Muscle of leg (tissue), 3 donors: ENCODE measurements at regions not wholly inside any gene's neighbourhood (a gene's known extent, or its start where the extent isn't known, plus 50 kb on each side); places are given as distances from the start of the nearest gene placed in this dataset.
"Not testable (repeated sequence)": the region's sequence is repeated elsewhere in the genome, so short reads cannot be mapped to it uniquely, and the experiment has no call there.

Source experiments
- DNase-seq: peaks from one replicate; pipeline ENCODE4 v3.0.0; 2013
- H3K27ac ChIP-seq: one replicate; pipeline ENCODE4 v1.5.1; 2013; ENCODE audit warnings: mild to moderate bottlenecking, low read length, control low read depth
- H3K27me3 ChIP-seq: one replicate; pipeline ENCODE4 v1.6.1; 2013; ENCODE audit warnings: low read length; ENCODE audit not compliant: control insufficient read depth, insufficient read depth
- H3K36me3 ChIP-seq: one replicate; pipeline ENCODE4 v1.6.1; 2013; ENCODE audit warnings: low read length; ENCODE audit not compliant: control insufficient read depth, insufficient read depth
- H3K4me1 ChIP-seq: one replicate; pipeline ENCODE4 v1.6.1; 2013; ENCODE audit warnings: low read length; ENCODE audit not compliant: control insufficient read depth, insufficient read depth
- H3K4me3 ChIP-seq: one replicate; pipeline ENCODE4 v1.5.1; 2013; ENCODE audit warnings: low read length, control low read depth
- H3K9me3 ChIP-seq: replicated peaks from 2 replicates; pipeline ENCODE4 v1.6.1; 2013; ENCODE audit warnings: low read depth, low read length; ENCODE audit not compliant: control insufficient read depth
- WGBS: methylation state at CpG from one replicate; pipeline ENCODE4 v1.1.5; 2013; ENCODE audit warnings: missing lambda C conversion rate; ENCODE audit not compliant: insufficient coverage; 5-methylcytosine and 5-hydroxymethylcytosine counted together

DNA sequence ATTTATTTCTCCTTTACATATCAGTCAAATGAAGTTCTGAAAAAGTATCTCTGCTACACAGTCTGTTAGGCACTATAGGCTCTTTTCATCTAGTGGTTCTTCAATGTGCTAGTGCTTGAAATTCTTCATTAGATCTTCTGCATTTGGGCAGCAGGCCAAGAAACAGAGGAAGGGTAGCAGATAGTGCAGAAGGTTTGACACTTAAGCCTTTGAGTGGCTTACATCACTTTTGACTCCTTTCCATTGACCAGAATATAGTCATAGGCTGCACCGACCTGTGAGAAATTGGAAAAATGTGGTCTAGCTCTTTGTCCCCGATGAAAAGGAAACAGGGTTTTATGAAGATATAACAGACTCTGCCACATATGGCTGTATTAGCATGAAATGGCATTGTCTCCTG is 459.5 kb upstream of the PTGER4 start:
- Histone ChIP-seq H3K27ac (no peak overlapping the region), H3K4me3 (no peak overlapping the region), H3K36me3 (no peaks in the 10 kb centered on the region), H3K27me3 (no peaks in the 10 kb centered on the region), H3K4me1 (no peaks in the 10 kb centered on the region), H3K9me3 (no peaks in the 10 kb centered on the region)
- WGBS: 0% methylated on average over 1 of the region's 2 CpGs
- no peak for DNase-seq

- WGBS: 80% methylated on average over 1 of the region's 4 CpGs
Measured at GRCh38 chr5:40217553-40217952, 462.2 kb upstream of the PTGER4 start.

GRCh38 chr5:40210694-40211093 is 469.0 kb upstream of the PTGER4 start:
- H3K9me3 ChIP-seq: no peaks in the 10 kb centered on the region
- H3K36me3 ChIP-seq: no peaks in the 10 kb centered on the region
- H3K4me3 ChIP-seq: no peak overlapping the region
- WGBS: no CpG with 5 or more reads among the region's 1 CpG
- H3K4me1 ChIP-seq: no peaks in the 10 kb centered on the region
- no peaks in the 10 kb centered on the region for H3K27me3 ChIP-seq
- DNase-seq: no peak
- H3K27ac ChIP-seq: no peak overlapping the region

More at GRCh38 chr5:40217553-40217952, 462.2 kb upstream of the PTGER4 start:
- no peaks in the 10 kb centered on the region for H3K36me3 ChIP-seq
- no peaks in the 10 kb centered on the region for H3K9me3 ChIP-seq
- DNase-seq: no peak
- H3K4me1 ChIP-seq: no peaks in the 10 kb centered on the region
- H3K27me3 ChIP-seq: no peaks in the 10 kb centered on the region
- H3K4me3 ChIP-seq: no peak overlapping the region
- H3K27ac ChIP-seq: no peak overlapping the region

DNA sequence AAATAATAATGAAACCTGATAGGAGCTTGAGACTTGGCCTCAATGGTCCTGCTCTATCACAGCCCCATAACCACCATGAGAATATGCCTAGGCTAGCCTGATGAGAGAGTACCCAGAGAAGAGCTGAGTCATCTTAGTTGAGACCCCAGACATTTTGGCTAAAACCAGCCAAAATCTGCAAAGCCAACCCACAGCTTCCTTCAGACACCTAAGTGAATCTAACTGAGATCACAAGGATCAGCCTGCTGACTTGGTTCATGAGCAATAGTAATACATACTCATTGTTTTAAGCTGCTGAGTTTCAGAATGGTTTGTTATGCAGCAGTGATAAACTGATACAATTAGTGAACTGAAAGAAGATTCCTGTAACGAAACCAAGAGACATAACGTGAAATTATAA is 473.7 kb upstream of the PTGER4 start:
- WGBS: no CpG with 5 or more reads among the region's 2 CpGs
- no peaks in the 10 kb centered on the region for H3K36me3 ChIP-seq
- no peak for DNase-seq

DNA sequence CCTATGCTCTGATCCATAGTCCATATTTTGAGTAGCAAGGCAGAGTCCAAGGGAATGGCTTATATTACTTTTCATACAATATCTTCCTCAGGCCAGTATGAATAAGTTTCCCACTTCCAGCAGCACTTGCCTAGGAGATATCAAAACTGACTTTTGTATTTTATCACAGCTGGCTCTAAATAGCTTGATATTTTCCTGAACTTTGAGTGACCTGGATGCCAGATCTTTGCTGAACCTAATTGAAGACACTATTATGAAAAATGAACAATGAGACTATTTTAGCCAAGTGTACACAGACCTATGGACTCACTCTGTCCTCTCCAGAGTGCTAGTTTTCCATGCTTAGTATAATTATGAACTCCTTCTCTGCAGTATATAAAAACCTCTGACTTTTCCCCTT is 475.6 kb upstream of the PTGER4 start:
- DNase-seq: no peak
- Histone ChIP-seq H3K36me3 (no peaks in the 10 kb centered on the region), H3K4me1 (no peaks in the 10 kb centered on the region), H3K4me3 (no peak overlapping the region), H3K27ac (no peak overlapping the region), H3K9me3 (no peaks in the 10 kb centered on the region), H3K27me3 (no peaks in the 10 kb centered on the region)

More for the DNA sequence above, 473.7 kb upstream of the PTGER4 start:
- Histone ChIP-seq H3K9me3 (no peaks in the 10 kb centered on the region), H3K4me3 (no peak overlapping the region), H3K4me1 (no peaks in the 10 kb centered on the region), H3K27me3 (no peaks in the 10 kb centered on the region), H3K27ac (no peak overlapping the region)

DNA sequence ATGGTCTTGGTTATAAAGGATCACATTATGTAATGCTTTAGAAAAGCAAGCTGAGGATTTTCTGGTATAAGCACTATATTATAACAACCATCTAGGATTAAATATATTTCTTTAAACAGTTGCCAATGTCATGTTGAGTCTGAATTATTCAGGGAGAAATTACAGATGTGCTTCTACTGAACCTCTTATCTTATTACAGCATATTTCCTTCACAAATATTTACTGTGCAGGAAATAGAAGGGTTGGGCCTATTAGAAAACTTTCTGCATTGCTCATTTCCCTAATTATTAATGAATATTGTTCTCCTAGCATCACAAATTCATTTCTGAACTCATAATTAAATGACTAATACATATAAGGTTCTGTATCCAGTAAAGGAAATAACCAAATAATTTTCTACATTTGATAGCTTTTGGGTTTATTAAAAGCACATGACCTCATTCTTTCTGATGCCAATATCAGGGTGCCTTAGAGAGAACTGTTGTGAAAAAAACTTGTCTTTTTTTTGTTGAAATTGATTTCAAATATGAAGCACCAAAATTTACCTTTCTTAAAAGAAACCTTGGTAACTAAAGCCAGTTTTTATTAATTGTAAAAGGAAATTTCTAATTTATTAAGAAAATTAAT is 476.8 kb upstream of the PTGER4 start:
- H3K27ac ChIP-seq: no peak overlapping the region
- no peaks in the 10 kb centered on the region for H3K4me1 ChIP-seq
- DNase-seq: peak; percentile 26
- H3K27me3 ChIP-seq: no peaks in the 10 kb centered on the region
- no peaks in the 10 kb centered on the region for H3K9me3 ChIP-seq
- no peaks in the 10 kb centered on the region for H3K36me3 ChIP-seq
- H3K4me3 ChIP-seq: no peak overlapping the region

GRCh38 chr5:40198736-40199135 is 481.0 kb upstream of the PTGER4 start:
- WGBS: 86% methylated on average over 1 of the region's 2 CpGs

GRCh38 chr5:40195574-40195973 is 484.1 kb upstream of the PTGER4 start:
- H3K27ac ChIP-seq, H3K27me3 ChIP-seq, H3K36me3 ChIP-seq, DNase-seq, H3K4me3 ChIP-seq, H3K4me1 ChIP-seq, H3K9me3 ChIP-seq: not testable (repeated sequence)
- 100% methylated on average over 5 of the region's 7 CpGs for WGBS

More at GRCh38 chr5:40198736-40199135, 481.0 kb upstream of the PTGER4 start:
- no peak overlapping the region for H3K4me3 ChIP-seq
- peak; percentile 56 for DNase-seq
- no peaks in the 10 kb centered on the region for H3K36me3 ChIP-seq
- no peaks in the 10 kb centered on the region for H3K27me3 ChIP-seq
- H3K27ac ChIP-seq: no peak overlapping the region
- no peaks in the 10 kb centered on the region for H3K4me1 ChIP-seq
- H3K9me3 ChIP-seq: no peaks in the 10 kb centered on the region

- H3K4me3 ChIP-seq: no peak overlapping the region
- no peaks in the 10 kb centered on the region for H3K9me3 ChIP-seq
- H3K36me3 ChIP-seq: no peaks in the 10 kb centered on the region
- 75% methylated on average over 3 of the region's 4 CpGs for WGBS
- H3K27ac ChIP-seq: no peak overlapping the region
- no peak for DNase-seq
- no peaks in the 10 kb centered on the region for H3K4me1 ChIP-seq
- H3K27me3 ChIP-seq: no peaks in the 10 kb centered on the region
Measured at GRCh38 chr5:40191150-40191549, 488.6 kb upstream of the PTGER4 start.

- Histone ChIP-seq H3K4me1 (no peaks in the 10 kb centered on the region), H3K9me3 (peaks cover 12% of the 10 kb centered on the region), H3K27me3 (no peaks in the 10 kb centered on the region), H3K4me3 (no peak overlapping the region), H3K27ac (no peak overlapping the region), H3K36me3 (no peaks in the 10 kb centered on the region)
- DNase-seq: no peak
Measured at GRCh38 chr5:40172721-40173120, 507.0 kb upstream of the PTGER4 start.

GRCh38 chr5:40171971-40172370 is 507.7 kb upstream of the PTGER4 start:
- DNase-seq: no peak
- Histone ChIP-seq H3K9me3 (peaks cover 7% of the 10 kb centered on the region), H3K4me1 (no peaks in the 10 kb centered on the region), H3K27ac (no peak overlapping the region), H3K27me3 (no peaks in the 10 kb centered on the region), H3K4me3 (no peak overlapping the region), H3K36me3 (no peaks in the 10 kb centered on the region)
- WGBS: no CpG with 5 or more reads among the region's 2 CpGs
